MM.1S (cell line): ENCODE measurements at regions not wholly inside any gene's neighbourhood (a gene's known extent, or its start where the extent isn't known, plus 50 kb on each side); places are given as distances from the start of the nearest gene placed in this dataset.
"Not testable (repeated sequence)": the region's sequence is repeated elsewhere in the genome, so short reads cannot be mapped to it uniquely, and the experiment has no call there.

Source experiments
- DNase-seq: peaks from one replicate; pipeline ENCODE4 v3.0.0-alpha.2; 2015
- H2AFZ ChIP-seq: fragments of 300-600 bp; sonication (generic); 2 replicates; pipeline ENCODE4 v1.6.0; 2016; ENCODE audit warnings: antibody characterized with exemption, low read length
- H3F3A ChIP-seq: fragments of 300-600 bp; sonication (generic); 2 replicates; pipeline ENCODE4 v1.6.1; 2016; ENCODE audit warnings: mild to moderate bottlenecking, antibody characterized with exemption, low read length, moderate library complexity, mixed read lengths; ENCODE audit not compliant: insufficient read depth
- H3K27ac ChIP-seq: fragments of 300-600 bp; sonication (generic); 2 replicates; pipeline ENCODE4 v1.5.1; 2016; ENCODE audit warnings: mild to moderate bottlenecking, low read length
- H3K27me3 ChIP-seq: fragments of 300-600 bp; sonication (generic); replicated peaks from 2 replicates; pipeline ENCODE4 v1.6.0; 2016; ENCODE audit warnings: low read length; ENCODE audit not compliant: insufficient read depth
- H3K36me3 ChIP-seq: fragments of 300-600 bp; sonication (generic); replicated peaks from 2 replicates; pipeline ENCODE4 v1.6.1; 2016; ENCODE audit warnings: mild to moderate bottlenecking, low read length, mixed read lengths; ENCODE audit not compliant: insufficient read depth
- H3K4me1 ChIP-seq: fragments of 300-600 bp; sonication (generic); 2 replicates; pipeline ENCODE4 v1.6.1; 2016; ENCODE audit warnings: low read length, mixed read lengths
- H3K4me2 ChIP-seq: fragments of 300-600 bp; sonication (generic); 2 replicates; pipeline ENCODE4 v1.6.0; 2016; ENCODE audit warnings: low read depth, low read length
- H3K4me3 ChIP-seq: fragments of 300-600 bp; sonication (generic); 2 replicates; pipeline ENCODE4 v1.5.1; 2016; ENCODE audit warnings: low read length, mixed read lengths
- H3K79me2 ChIP-seq: fragments of 300-600 bp; sonication (generic); 2 replicates; pipeline ENCODE4 v1.6.1; 2016; ENCODE audit warnings: mixed run types, low read length, mixed read lengths
- H3K9ac ChIP-seq: fragments of 300-600 bp; sonication (generic); 2 replicates; pipeline ENCODE4 v1.6.1; 2016; ENCODE audit warnings: low read length, mixed read lengths
- H3K9me2 ChIP-seq: fragments of 300-600 bp; sonication (generic); replicated peaks from 2 replicates; pipeline ENCODE4 v1.6.1; 2016; ENCODE audit warnings: mild to moderate bottlenecking, low read length, mixed read lengths; ENCODE audit not compliant: insufficient read depth
- H3K9me3 ChIP-seq: fragments of 300-600 bp; sonication (generic); replicated peaks from 2 replicates; pipeline ENCODE4 v1.6.1; 2016; ENCODE audit warnings: mild to moderate bottlenecking, low read length, mixed read lengths; ENCODE audit not compliant: insufficient read depth
- H4K20me1 ChIP-seq: fragments of 300-600 bp; sonication (generic); 2 replicates; pipeline ENCODE4 v1.6.1; 2016; ENCODE audit warnings: mild to moderate bottlenecking, low read length, moderate library complexity, mixed read lengths; ENCODE audit not compliant: insufficient read depth
- CTCF ChIP-seq: fragments of 300-600 bp; sonication (generic); IDR thresholded peaks from 2 replicates; pipeline ENCODE4 v1.5.1; 2016; ENCODE audit warnings: antibody characterized with exemption, low read length, mixed read lengths
- EZH2 ChIP-seq: fragments of 300-600 bp; sonication (generic); optimal IDR thresholded peaks from 2 replicates; pipeline ENCODE3; 2017; ENCODE audit warnings: low read depth, mild to moderate bottlenecking, antibody characterized with exemption, low read length, mixed read lengths
- EZH2phosphoT487 ChIP-seq: fragments of 300-600 bp; sonication (generic); IDR thresholded peaks from 2 replicates; pipeline ENCODE4 v1.6.1; 2018; ENCODE audit warnings: antibody characterized with exemption, low read length

- Histone ChIP-seq H3K27me3 (peaks cover 34% of the 10 kb centered on the region), H3K79me2 (no peaks in the 10 kb centered on the region), H3K4me1 (no peaks in the 10 kb centered on the region), H3K4me3 (no peak overlapping the region), H3F3A (no peaks in the 10 kb centered on the region), H2AFZ (no peak overlapping the region), H3K27ac (no peak overlapping the region), H3K9me2 (no peaks in the 10 kb centered on the region), H3K4me2 (no peak overlapping the region), H3K36me3 (no peaks in the 10 kb centered on the region), H4K20me1 (no peaks in the 10 kb centered on the region), H3K9ac (no peak overlapping the region), H3K9me3 (no peaks in the 10 kb centered on the region)
- no peak for DNase-seq
- TF ChIP-seq CTCF (no peak), EZH2 (no peak), EZH2phosphoT487 (no peak)
These were observed 62.4 kb downstream of the CRYBB2 start for GRCh38 chr22:25281675-25282345.

- no peak overlapping the region for H2AFZ ChIP-seq
- peaks cover 34% of the 10 kb centered on the region for H3K27me3 ChIP-seq
- no peaks in the 10 kb centered on the region for H3K9me3 ChIP-seq
- no peaks in the 10 kb centered on the region for H3K79me2 ChIP-seq
- no peak overlapping the region for H3K27ac ChIP-seq
- H3K4me3 ChIP-seq = no peak overlapping the region
- H3K4me1 ChIP-seq = no peaks in the 10 kb centered on the region
- no peaks in the 10 kb centered on the region for H3K36me3 ChIP-seq
- no peaks in the 10 kb centered on the region for H3F3A ChIP-seq
- no peak for DNase-seq
- no peak overlapping the region for H3K4me2 ChIP-seq
- no peak overlapping the region for H3K9ac ChIP-seq
- H3K9me2 ChIP-seq = no peaks in the 10 kb centered on the region
- H4K20me1 ChIP-seq = no peaks in the 10 kb centered on the region
- TF ChIP-seq EZH2phosphoT487 (no peak), EZH2 (no peak), CTCF (no peak)
These were observed 62.9 kb downstream of the CRYBB2 start for GRCh38 chr22:25282346-25282670.

GRCh38 chr22:25282671-25283561 is 63.5 kb downstream of the CRYBB2 start:
- H3K27me3 ChIP-seq = peaks cover 34% of the 10 kb centered on the region
- no peak overlapping the region for H3K4me2 ChIP-seq
- no peaks in the 10 kb centered on the region for H3F3A ChIP-seq
- no peaks in the 10 kb centered on the region for H3K36me3 ChIP-seq
- TF ChIP-seq CTCF = no peak
- H3K9ac ChIP-seq = no peak overlapping the region
- no peak overlapping the region for H3K4me3 ChIP-seq
- H4K20me1 ChIP-seq = no peaks in the 10 kb centered on the region
- no peaks in the 10 kb centered on the region for H3K9me2 ChIP-seq
- H3K4me1 ChIP-seq = no peaks in the 10 kb centered on the region
- no peaks in the 10 kb centered on the region for H3K79me2 ChIP-seq
- no peak overlapping the region for H3K27ac ChIP-seq
- DNase-seq = no peak
- H2AFZ ChIP-seq = no peak overlapping the region
- no peaks in the 10 kb centered on the region for H3K9me3 ChIP-seq

- H3K27me3 ChIP-seq, H3F3A ChIP-seq: not testable (repeated sequence)
These were observed 69.0 kb downstream of the CRYBB2 start for GRCh38 chr22:25288481-25288880.

GRCh38 chr22:25301912-25302311 is 82.5 kb downstream of the CRYBB2 start:
- not testable (repeated sequence) for DNase-seq, H3K27ac ChIP-seq, H4K20me1 ChIP-seq, H3K9me3 ChIP-seq, H3K4me2 ChIP-seq, H3F3A ChIP-seq, H3K79me2 ChIP-seq, H3K9ac ChIP-seq, H3K36me3 ChIP-seq, H3K4me3 ChIP-seq, H2AFZ ChIP-seq, H3K27me3 ChIP-seq, H3K9me2 ChIP-seq, H3K4me1 ChIP-seq

More at GRCh38 chr22:25288481-25288880, 69.0 kb downstream of the CRYBB2 start:
- not testable (repeated sequence) for H3K9me3 ChIP-seq, H3K9me2 ChIP-seq, H3K4me2 ChIP-seq, H3K79me2 ChIP-seq, H2AFZ ChIP-seq, H3K9ac ChIP-seq, DNase-seq, H4K20me1 ChIP-seq, H3K4me3 ChIP-seq, H3K27ac ChIP-seq, H3K36me3 ChIP-seq, H3K4me1 ChIP-seq
